Tibial nerve (tissue), 4 donors: ENCODE measurements at regions not wholly inside any gene's neighbourhood (a gene's known extent, or its start where the extent isn't known, plus 50 kb on each side); places are given as distances from the start of the nearest gene placed in this dataset.

Source experiments
- EP300 ChIP-seq, 2 donors: sonication (generic); formaldehyde crosslinking; IDR thresholded peaks; one replicate each; pipeline ENCODE4 v1.6.1; 2017; ENCODE audit warnings: antibody characterized with exemption in 2 of 2, mild to moderate bottlenecking in 1 of 2
- POLR2A ChIP-seq, 2 donors: fragments of 450-650 bp; IDR thresholded peaks; one replicate each; pipeline ENCODE4 v1.6.1; 2017; ENCODE audit warnings: antibody characterized with exemption in 2 of 2, mild to moderate bottlenecking in 2 of 2, moderate library complexity in 2 of 2
- TF ChIP-seq, protein P1 (sequence below), 5 experiments: fragments of 200-600 bp in 3 of 5; fragments of 450-650 bp in 2 of 5; sonication (generic) in 3 of 5; IDR thresholded peaks; one replicate each; pipeline ENCODE4 v1.5.1; 2016 to 2019; ENCODE audit warnings: antibody characterized with exemption in 5 of 5, mild to moderate bottlenecking in 3 of 5, moderate library complexity in 2 of 5

DNA sequence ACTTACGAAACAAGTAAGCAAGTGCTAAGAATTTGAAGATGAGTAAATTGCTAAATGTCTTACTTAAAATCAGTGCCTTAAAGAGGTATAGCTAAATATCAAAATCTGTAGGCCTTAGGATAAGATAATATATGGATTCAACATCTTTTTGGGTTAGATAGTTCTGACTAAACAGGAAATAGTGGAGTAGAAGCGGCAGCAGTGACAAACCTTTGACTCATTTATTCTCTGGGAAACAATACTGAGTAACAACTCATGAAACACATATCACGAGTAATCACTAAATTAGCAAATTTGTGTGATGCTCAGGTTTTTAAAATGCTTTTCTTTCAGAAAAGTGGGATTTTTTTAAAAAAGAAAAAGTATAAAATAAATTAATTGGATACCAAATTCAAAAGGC lies 762.1 kb upstream of the TYRP1 start:
- TF ChIP-seq, protein P1, sequence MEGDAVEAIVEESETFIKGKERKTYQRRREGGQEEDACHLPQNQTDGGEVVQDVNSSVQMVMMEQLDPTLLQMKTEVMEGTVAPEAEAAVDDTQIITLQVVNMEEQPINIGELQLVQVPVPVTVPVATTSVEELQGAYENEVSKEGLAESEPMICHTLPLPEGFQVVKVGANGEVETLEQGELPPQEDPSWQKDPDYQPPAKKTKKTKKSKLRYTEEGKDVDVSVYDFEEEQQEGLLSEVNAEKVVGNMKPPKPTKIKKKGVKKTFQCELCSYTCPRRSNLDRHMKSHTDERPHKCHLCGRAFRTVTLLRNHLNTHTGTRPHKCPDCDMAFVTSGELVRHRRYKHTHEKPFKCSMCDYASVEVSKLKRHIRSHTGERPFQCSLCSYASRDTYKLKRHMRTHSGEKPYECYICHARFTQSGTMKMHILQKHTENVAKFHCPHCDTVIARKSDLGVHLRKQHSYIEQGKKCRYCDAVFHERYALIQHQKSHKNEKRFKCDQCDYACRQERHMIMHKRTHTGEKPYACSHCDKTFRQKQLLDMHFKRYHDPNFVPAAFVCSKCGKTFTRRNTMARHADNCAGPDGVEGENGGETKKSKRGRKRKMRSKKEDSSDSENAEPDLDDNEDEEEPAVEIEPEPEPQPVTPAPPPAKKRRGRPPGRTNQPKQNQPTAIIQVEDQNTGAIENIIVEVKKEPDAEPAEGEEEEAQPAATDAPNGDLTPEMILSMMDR (IDR thresholded peaks at IDR 0.05): no peak
- TF ChIP-seq POLR2A (IDR thresholded peaks at IDR 0.05) (no peak), EP300 (IDR thresholded peaks at IDR 0.05) (no peak)
